Mesothelial cell of epicardium (in vitro differentiated cells): ENCODE measurements at regions not wholly inside any gene's neighbourhood (a gene's known extent, or its start where the extent isn't known, plus 50 kb on each side); places are given as distances from the start of the nearest gene placed in this dataset.

Source experiments
- DNase-seq, 2 experiments: peaks; one replicate each; pipeline ENCODE4 v3.0.0; 2021; ENCODE audit warnings: low spot score in 2 of 2; ENCODE audit not compliant: unreplicated experiment in 2 of 2
- H3K27ac Mint-ChIP-seq: 2 replicates; pipeline ENCODE4 v1.8.0; 2021; ENCODE audit warnings: mixed read lengths
- H3K27me3 Mint-ChIP-seq: 2 replicates; pipeline ENCODE4 v1.8.0; 2021; ENCODE audit warnings: low read depth, mixed read lengths
- H3K36me3 Mint-ChIP-seq: 2 replicates; pipeline ENCODE4 v1.8.0; 2021; ENCODE audit warnings: mixed read lengths
- H3K4me1 Mint-ChIP-seq: 2 replicates; pipeline ENCODE4 v1.8.0; 2021; ENCODE audit warnings: mixed read lengths
- H3K4me3 Mint-ChIP-seq: 2 replicates; pipeline ENCODE4 v1.8.0; 2021; ENCODE audit warnings: mild to moderate bottlenecking, moderate library complexity, mixed read lengths
- H3K9me3 Mint-ChIP-seq: 2 replicates; pipeline ENCODE4 v1.8.0; 2021; ENCODE audit warnings: mixed read lengths
- CTCF ChIP-seq: fragments of 200-600 bp; sonication (generic); IDR thresholded peaks from one replicate; pipeline ENCODE4 v1.5.0; 2021; ENCODE audit warnings: antibody characterized with exemption; ENCODE audit not compliant: unreplicated experiment

GRCh38 chr5:113950186-113950585, 411.7 kb upstream of the KCNN2 start:
- TF ChIP-seq CTCF = no peak
- peaks cover 25% of the 10 kb centered on the region for H3K4me1 Mint-ChIP-seq
- peak overlapping the region; percentile 77 for H3K27ac Mint-ChIP-seq
- no peak overlapping the region for H3K4me3 Mint-ChIP-seq
- no peaks in the 10 kb centered on the region for H3K27me3 Mint-ChIP-seq
- H3K9me3 Mint-ChIP-seq = peaks cover 32% of the 10 kb centered on the region
- no peak for DNase-seq
- H3K36me3 Mint-ChIP-seq = peaks cover 10% of the 10 kb centered on the region

- Mint-ChIP-seq H3K4me3 (no peak overlapping the region), H3K27me3 (no peaks in the 10 kb centered on the region), H3K4me1 (peaks cover 20% of the 10 kb centered on the region), H3K27ac (no peak overlapping the region), H3K36me3 (no peaks in the 10 kb centered on the region), H3K9me3 (peaks cover 11% of the 10 kb centered on the region)
- TF ChIP-seq CTCF = no peak
- DNase-seq = no peak
Measured at GRCh38 chr5:113965225-113965624, 396.6 kb upstream of the KCNN2 start.

GRCh38 chr5:113969901-113970300, 392.0 kb upstream of the KCNN2 start:
- no peak for TF ChIP-seq CTCF
- Mint-ChIP-seq H3K9me3 (peaks cover 2% of the 10 kb centered on the region), H3K36me3 (no peaks in the 10 kb centered on the region), H3K27ac (peak overlapping the region; percentile 17), H3K4me1 (peaks cover 20% of the 10 kb centered on the region), H3K4me3 (no peak overlapping the region), H3K27me3 (no peaks in the 10 kb centered on the region)
- DNase-seq = no peak

- Mint-ChIP-seq H3K4me3 (no peak overlapping the region), H3K9me3 (no peaks in the 10 kb centered on the region), H3K27me3 (no peaks in the 10 kb centered on the region), H3K4me1 (peaks cover 20% of the 10 kb centered on the region), H3K36me3 (no peaks in the 10 kb centered on the region), H3K27ac (no peak overlapping the region)
- DNase-seq = no peak
- no peak for TF ChIP-seq CTCF
Measured at GRCh38 chr5:113971454-113971853, 390.4 kb upstream of the KCNN2 start.

GRCh38 chr5:113974976-113975375, 386.9 kb upstream of the KCNN2 start:
- Mint-ChIP-seq H3K36me3 (no peaks in the 10 kb centered on the region), H3K4me1 (peaks cover 6% of the 10 kb centered on the region), H3K27ac (no peak overlapping the region), H3K9me3 (no peaks in the 10 kb centered on the region), H3K27me3 (no peaks in the 10 kb centered on the region), H3K4me3 (no peak overlapping the region)
- DNase-seq = no peak
- no peak for TF ChIP-seq CTCF

- no peaks in the 10 kb centered on the region for H3K36me3 Mint-ChIP-seq
- no peak for TF ChIP-seq CTCF
- no peak overlapping the region for H3K4me3 Mint-ChIP-seq
- H3K4me1 Mint-ChIP-seq = peaks cover 15% of the 10 kb centered on the region
- H3K27ac Mint-ChIP-seq = no peak overlapping the region
- no peak for DNase-seq
- no peaks in the 10 kb centered on the region for H3K27me3 Mint-ChIP-seq
- H3K9me3 Mint-ChIP-seq = no peaks in the 10 kb centered on the region
Measured at GRCh38 chr5:113984928-113985327, 376.9 kb upstream of the KCNN2 start.
